ENCODE measurements at regions not wholly inside any gene's neighbourhood (a gene's known extent, or its start where the extent isn't known, plus 50 kb on each side); places are given as distances from the start of the nearest gene placed in this dataset.

DNA sequence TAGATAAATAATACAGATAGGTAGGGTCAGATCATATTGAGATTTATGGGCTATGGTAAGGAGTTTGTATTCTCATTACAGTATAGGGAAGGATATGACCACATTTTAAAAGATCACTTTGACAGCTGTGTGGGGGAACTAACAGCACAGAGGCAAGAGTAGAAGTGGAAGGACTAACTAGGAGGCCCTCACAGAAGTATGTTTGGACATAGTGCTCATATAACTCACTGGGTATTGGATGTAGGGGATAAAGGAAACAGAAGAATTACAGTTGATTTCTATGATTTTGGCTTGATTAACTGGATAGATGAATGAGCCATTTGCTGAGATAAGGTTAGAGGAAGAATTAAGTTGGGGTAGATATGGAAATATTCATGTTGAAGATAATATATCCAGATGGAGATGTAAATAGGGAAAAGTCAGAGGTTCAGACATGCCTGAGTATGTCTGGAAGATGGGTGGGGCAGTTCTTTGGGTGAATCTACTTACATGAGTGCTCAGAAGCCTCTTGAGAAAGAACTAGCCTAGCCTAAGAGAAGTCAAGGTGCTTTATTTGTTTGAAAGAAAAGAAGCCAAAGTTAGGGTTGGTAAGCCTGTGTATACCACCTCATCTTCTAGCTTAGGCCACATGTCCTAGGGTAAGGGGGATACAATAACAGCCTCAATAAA is 133.4 kb downstream of the NDFIP2 start:
- TF ChIP-seq NANOG (IDR thresholded peaks at IDR 0.05; ENCODE audit: borderline replicate concordance): no peak
- TF ChIP-seq ZNF114 (CRISPR knock-in tag; IDR thresholded peaks at IDR 0.05): no peak
- no peak for TF ChIP-seq JUNB (IDR thresholded peaks at IDR 0.05; ENCODE audit: unreplicated experiment)
- no peak for TF ChIP-seq ETS1 (IDR thresholded peaks at IDR 0.05)
- TF ChIP-seq ZNF331 (CRISPR knock-in tag; IDR thresholded peaks at IDR 0.05; ENCODE audit: low read depth): no peak
- no peak for TF ChIP-seq EZH2 (IDR thresholded peaks at IDR 0.05; ENCODE audit: low read depth, unreplicated experiment)
- TF ChIP-seq CTCF (conservative IDR thresholded peaks at IDR 0.05; ENCODE audit: low read depth in 2 of 2): no peak
- TF ChIP-seq, protein P1, sequence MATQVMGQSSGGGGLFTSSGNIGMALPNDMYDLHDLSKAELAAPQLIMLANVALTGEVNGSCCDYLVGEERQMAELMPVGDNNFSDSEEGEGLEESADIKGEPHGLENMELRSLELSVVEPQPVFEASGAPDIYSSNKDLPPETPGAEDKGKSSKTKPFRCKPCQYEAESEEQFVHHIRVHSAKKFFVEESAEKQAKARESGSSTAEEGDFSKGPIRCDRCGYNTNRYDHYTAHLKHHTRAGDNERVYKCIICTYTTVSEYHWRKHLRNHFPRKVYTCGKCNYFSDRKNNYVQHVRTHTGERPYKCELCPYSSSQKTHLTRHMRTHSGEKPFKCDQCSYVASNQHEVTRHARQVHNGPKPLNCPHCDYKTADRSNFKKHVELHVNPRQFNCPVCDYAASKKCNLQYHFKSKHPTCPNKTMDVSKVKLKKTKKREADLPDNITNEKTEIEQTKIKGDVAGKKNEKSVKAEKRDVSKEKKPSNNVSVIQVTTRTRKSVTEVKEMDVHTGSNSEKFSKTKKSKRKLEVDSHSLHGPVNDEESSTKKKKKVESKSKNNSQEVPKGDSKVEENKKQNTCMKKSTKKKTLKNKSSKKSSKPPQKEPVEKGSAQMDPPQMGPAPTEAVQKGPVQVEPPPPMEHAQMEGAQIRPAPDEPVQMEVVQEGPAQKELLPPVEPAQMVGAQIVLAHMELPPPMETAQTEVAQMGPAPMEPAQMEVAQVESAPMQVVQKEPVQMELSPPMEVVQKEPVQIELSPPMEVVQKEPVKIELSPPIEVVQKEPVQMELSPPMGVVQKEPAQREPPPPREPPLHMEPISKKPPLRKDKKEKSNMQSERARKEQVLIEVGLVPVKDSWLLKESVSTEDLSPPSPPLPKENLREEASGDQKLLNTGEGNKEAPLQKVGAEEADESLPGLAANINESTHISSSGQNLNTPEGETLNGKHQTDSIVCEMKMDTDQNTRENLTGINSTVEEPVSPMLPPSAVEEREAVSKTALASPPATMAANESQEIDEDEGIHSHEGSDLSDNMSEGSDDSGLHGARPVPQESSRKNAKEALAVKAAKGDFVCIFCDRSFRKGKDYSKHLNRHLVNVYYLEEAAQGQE (IDR thresholded peaks at IDR 0.05; ENCODE audit: unreplicated experiment): no peak
- no peak for TF ChIP-seq ZNF462 (CRISPR knock-in tag; IDR thresholded peaks at IDR 0.05)
- TF ChIP-seq STAT1 (IDR thresholded peaks at IDR 0.05; ENCODE audit: unreplicated experiment): no peak
- TF ChIP-seq POLR2AphosphoS5 (IDR thresholded peaks at IDR 0.05; ENCODE audit: low read depth): no peak
- no peak for TF ChIP-seq CREB1 (CRISPR knock-in tag; IDR thresholded peaks at IDR 0.05; ENCODE audit: low read depth)
- TF ChIP-seq EZH2phosphoT487 (IDR thresholded peaks at IDR 0.05; ENCODE audit: unreplicated experiment): no peak
- no peaks in the 10 kb centered on the region for H3F3A ChIP-seq (replicated peaks; ENCODE audit: low read depth)
- H4K20me1 ChIP-seq (replicated peaks; ENCODE audit: insufficient read depth): no peaks in the 10 kb centered on the region
- Mint-ChIP-seq H3K36me3 (ENCODE audit: low read depth) (peaks cover 15% of the 10 kb centered on the region; the same call in 2 of the 3 replicates), H3K4me3 (no peak overlapping the region), H3K4me1 (no peaks in the 10 kb centered on the region), H3K27ac (no peak overlapping the region), H3K9me3 (peaks cover 25% of the 10 kb centered on the region), H3K27me3 (ENCODE audit: insufficient read depth, low read depth, poor library complexity) (peaks cover 3% of the 10 kb centered on the region)
- ATAC-seq: no peak
- H2AFZ ChIP-seq: no peak overlapping the region
- peaks cover 8% of the 10 kb centered on the region; the same call in 1 of the 2 replicates for H3K9me2 ChIP-seq (ENCODE audit: insufficient read depth)
- H3K36me3 ChIP-seq (ENCODE audit: insufficient read depth): no peaks in the 10 kb centered on the region
- no peak overlapping the region for H3K27ac ChIP-seq (ENCODE audit: low read depth)
- H3K4me3 ChIP-seq: no peak overlapping the region
- no peaks in the 10 kb centered on the region for H3K79me2 ChIP-seq (replicated peaks; ENCODE audit: insufficient read depth)
- no peaks in the 10 kb centered on the region for H3K27me3 ChIP-seq (ENCODE audit: insufficient read depth)
- no peaks in the 10 kb centered on the region for H3K4me1 ChIP-seq (ENCODE audit: insufficient read depth)
- no peak overlapping the region for H3K4me2 ChIP-seq
- no peak for DNase-seq (ENCODE audit: low spot score)

Data from GM23338 (cell line).